ENCODE measurements at regions not wholly inside any gene's neighbourhood (a gene's known extent, or its start where the extent isn't known, plus 50 kb on each side); places are given as distances from the start of the nearest gene placed in this dataset.
"Not testable (repeated sequence)": the region's sequence is repeated elsewhere in the genome, so short reads cannot be mapped to it uniquely, and the experiment has no call there.

- TF ChIP-seq, protein P1, sequence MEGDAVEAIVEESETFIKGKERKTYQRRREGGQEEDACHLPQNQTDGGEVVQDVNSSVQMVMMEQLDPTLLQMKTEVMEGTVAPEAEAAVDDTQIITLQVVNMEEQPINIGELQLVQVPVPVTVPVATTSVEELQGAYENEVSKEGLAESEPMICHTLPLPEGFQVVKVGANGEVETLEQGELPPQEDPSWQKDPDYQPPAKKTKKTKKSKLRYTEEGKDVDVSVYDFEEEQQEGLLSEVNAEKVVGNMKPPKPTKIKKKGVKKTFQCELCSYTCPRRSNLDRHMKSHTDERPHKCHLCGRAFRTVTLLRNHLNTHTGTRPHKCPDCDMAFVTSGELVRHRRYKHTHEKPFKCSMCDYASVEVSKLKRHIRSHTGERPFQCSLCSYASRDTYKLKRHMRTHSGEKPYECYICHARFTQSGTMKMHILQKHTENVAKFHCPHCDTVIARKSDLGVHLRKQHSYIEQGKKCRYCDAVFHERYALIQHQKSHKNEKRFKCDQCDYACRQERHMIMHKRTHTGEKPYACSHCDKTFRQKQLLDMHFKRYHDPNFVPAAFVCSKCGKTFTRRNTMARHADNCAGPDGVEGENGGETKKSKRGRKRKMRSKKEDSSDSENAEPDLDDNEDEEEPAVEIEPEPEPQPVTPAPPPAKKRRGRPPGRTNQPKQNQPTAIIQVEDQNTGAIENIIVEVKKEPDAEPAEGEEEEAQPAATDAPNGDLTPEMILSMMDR (conservative IDR thresholded peaks at IDR 0.05; ENCODE audit: low read depth) = no peak
- POLR2A ChIA-PET (ENCODE audit: low non-redundant PET) = no interaction called here
- no peak overlapping the region for H3K27ac ChIP-seq
- CTCF ChIA-PET = no interaction called here
- no peak for DNase-seq (ENCODE audit: low spot score)
These were observed 168.7 kb upstream of the RPS23 start for GRCh38 chr5:82446809-82447208.

DNA sequence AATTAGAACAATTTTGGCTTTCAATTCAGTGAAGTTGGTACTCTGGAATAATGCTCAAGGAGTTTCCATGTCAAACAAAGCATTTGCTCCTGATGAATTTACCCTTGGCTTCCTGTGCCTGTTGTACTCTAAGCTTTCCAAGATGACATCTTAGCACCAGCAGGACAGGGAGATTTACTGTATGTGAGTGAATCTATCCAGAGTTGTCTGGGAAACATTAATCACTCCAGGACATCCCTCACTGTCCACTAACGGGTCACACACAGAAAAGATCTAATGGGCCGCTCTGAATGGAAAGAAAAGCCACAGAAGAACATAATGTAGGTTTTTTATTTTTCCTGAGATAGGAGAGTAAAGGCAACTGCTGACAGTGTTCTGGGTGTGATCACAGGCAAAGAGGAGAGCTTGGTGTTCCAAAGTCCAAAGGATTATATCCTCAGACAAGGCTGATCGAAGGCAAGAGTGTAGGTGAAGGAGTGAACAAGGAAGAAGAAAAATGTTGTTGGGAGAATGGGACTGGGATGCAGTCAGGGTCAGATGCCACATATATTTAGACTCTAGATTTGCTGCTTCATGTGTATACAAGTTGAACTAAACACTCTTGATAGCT lies 167.7 kb upstream of the RPS23 start:
- TF ChIP-seq, protein P1 (conservative IDR thresholded peaks at IDR 0.05; ENCODE audit: low read depth) = no peak
- no peak overlapping the region for H3K27ac ChIP-seq
- POLR2A ChIA-PET (ENCODE audit: low non-redundant PET) = no interaction called here
- CTCF ChIA-PET = no interaction called here
- DNase-seq (ENCODE audit: low spot score) = no peak

GRCh38 chr5:82439750-82440445 lies 161.7 kb upstream of the RPS23 start:
- CTCF ChIA-PET = interaction anchor here (0.6 to 0.7 kb wide), 2 partner anchors 13 to 43 kb away, joined by 3 read pairs; no protein-coding TSS in a partner anchor
- no peak for DNase-seq (ENCODE audit: low spot score)

GRCh38 chr5:82437565-82437964 lies 159.4 kb upstream of the RPS23 start:
- H3K27ac ChIP-seq; POLR2A ChIA-PET (ENCODE audit: low non-redundant PET); DNase-seq (ENCODE audit: low spot score): not testable (repeated sequence)
- CTCF ChIA-PET = interaction anchor here (0.6 kb wide), 1 partner anchor 772 kb away, joined by 3 read pairs; no protein-coding TSS in a partner anchor

More at GRCh38 chr5:82439750-82440445, 161.7 kb upstream of the RPS23 start:
- POLR2A ChIA-PET (ENCODE audit: low non-redundant PET) = no interaction called here
- H3K27ac ChIP-seq = no peak overlapping the region
- TF ChIP-seq, protein P1 (conservative IDR thresholded peaks at IDR 0.05; ENCODE audit: low read depth) = no peak

- ChIA-PET CTCF (no interaction called here), POLR2A (ENCODE audit: low non-redundant PET) (no interaction called here)
- TF ChIP-seq, protein P1 (conservative IDR thresholded peaks at IDR 0.05; ENCODE audit: low read depth) = no peak
- no peak for DNase-seq (ENCODE audit: low spot score)
- no peak overlapping the region for H3K27ac ChIP-seq
These were observed 158.1 kb upstream of the RPS23 start for GRCh38 chr5:82436291-82436690.

DNA sequence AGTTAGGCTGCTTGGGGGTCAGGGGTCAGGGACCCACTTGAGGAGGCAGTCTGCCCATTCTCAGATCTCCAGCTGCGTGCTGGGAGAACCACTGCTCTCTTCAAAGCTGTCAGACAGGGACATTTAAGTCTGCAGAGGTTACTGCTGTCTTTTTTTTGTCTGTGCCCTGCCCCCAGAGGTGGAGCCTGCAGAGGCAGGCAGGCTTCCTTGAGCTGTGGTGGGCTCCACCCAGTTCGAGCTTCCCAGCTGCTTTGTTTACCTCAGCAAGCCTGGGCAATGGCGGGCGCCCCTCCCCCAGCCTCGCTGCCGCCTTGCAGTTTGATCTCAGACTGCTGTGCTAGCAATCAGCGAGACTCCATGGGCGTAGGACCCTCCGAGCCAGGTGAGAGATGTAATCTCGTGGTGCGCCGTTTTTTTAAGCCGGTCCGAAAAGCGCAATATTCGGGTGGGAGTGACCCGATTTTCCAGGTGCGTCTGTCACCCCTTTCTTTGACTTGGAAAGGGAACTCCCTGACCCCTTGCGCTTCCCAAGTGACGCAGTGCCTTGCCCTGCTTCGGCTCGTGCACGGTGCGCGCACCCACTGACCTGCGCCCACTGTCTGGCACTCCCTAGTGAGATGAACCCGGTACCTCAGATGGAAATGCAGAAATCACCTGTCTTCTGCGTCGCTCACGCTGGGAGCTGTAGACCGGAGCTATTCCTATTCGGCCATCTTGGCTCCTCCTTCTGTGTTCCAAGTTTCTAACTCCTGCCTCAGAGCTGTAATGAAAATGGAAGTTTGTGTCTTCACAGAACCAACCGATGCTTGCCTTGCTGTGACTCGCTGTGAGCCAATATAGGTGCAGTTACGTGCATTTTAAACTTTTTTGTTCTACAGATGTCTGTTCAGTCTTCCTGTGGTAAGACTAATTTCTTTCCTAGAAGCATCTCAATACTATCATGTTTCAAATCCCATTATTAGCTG lies 156.8 kb upstream of the RPS23 start:
- DNase-seq (ENCODE audit: low spot score); POLR2A ChIA-PET (ENCODE audit: low non-redundant PET): not testable (repeated sequence)
- peak overlapping the region; percentile 62 for H3K27ac ChIP-seq
- CTCF ChIA-PET = interaction anchor here (1.4 kb wide), 1 partner anchor 9 kb away, joined by 3 read pairs; no protein-coding TSS in a partner anchor

DNA sequence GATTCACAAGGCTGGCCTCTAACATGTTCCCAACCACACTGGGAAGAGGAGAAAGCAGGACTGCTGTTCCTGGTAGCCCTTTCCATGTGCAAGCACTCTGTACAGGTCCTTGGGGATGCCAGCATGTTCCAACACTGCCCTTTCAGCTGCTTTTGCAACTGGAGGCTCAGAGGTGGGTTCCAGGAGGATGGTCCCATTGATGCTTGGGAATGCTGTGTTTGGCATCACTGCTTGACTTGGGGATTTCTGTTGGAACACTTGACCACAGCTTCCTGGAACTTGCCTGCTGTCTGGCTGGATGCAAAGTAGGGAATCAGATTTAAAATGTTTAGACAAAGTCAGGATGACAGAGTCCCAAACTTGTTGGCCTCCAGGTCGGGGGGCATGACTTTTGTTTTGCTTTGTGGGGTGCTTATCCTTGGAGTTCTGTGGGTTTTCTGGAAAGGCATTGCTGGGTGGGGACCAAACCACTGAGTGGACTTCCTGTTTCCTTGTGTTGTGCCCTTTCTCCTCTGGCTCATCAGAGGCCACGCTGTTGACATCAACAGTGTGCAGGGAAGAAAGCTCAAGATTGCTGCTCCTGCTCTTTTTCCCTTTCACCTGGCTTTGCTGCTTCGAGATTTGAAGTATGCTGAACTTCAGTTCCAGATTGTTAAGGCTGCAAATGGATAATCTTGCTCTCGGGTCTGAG lies 148.5 kb upstream of the RPS23 start:
- POLR2A ChIA-PET (ENCODE audit: low non-redundant PET) = no interaction called here
- TF ChIP-seq, protein P1 (conservative IDR thresholded peaks at IDR 0.05; ENCODE audit: low read depth) = no peak
- CTCF ChIA-PET = interaction anchor here (0.5 to 0.7 kb wide), 2 partner anchors 12 to 13 kb away, joined by 3 read pairs; no protein-coding TSS in a partner anchor
- DNase-seq (ENCODE audit: low spot score) = no peak
- H3K27ac ChIP-seq = no peak overlapping the region
